ENCODE measurements at regions not wholly inside any gene's neighbourhood (a gene's known extent, or its start where the extent isn't known, plus 50 kb on each side); places are given as distances from the start of the nearest gene placed in this dataset.
A peak's percentile ranks its signal among the peaks of the same experiment; 100 is the strongest.

DNA sequence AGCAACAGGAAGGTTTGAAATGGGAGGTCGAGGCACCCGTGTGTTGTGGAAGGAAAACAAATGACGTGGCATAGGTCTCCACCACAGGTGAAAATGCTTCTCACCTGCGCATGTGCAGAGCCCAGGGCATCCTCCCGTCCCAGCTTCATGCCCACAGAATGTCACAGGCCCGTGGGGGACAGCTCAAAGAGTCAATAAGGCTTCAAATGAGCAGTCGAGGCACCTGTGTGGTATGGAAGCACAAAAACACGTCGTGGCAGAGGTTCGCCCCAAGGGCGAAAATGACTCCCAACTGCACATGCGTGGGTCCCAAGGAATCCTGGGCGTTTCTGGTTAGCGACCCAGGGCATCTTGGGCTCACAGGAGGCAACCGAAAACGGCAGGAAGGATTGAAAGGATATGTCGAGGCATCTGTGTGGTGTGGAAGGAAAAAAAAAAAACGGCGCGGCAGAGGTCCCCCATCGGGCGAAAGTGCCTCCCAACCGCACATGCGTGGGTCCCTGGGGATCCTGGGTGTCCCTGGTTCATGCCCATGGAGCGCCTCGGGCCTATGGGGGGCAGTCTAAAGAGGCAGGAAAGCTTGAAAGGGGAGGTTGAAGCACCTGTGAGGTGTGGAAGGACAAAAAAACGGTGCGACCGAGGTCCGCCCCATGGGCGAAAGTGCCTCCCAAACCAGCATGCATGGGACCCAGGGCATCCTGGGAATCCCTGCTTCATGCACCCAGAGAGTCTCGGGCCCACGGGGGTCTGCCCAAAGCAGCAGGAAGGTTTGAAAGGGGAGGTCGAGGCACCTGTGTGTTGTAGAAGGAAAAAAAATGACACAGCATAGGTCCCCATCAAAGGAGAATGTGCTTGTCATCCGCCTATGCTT, 578.5 kb downstream of the ALG10 start:
- no peak overlapping the region for H3K4me3 ChIP-seq (ENCODE audit: severe bottlenecking)
- H3K27me3 ChIP-seq (ENCODE audit: insufficient read depth, poor library complexity, severe bottlenecking): no peaks in the 10 kb centered on the region
- no peaks in the 10 kb centered on the region for H3K4me1 ChIP-seq (ENCODE audit: insufficient read depth, poor library complexity, severe bottlenecking)
- no peaks in the 10 kb centered on the region for H3K36me3 ChIP-seq (ENCODE audit: low read depth)
- H3K27ac ChIP-seq (ENCODE audit: poor library complexity, severe bottlenecking): no peak overlapping the region
- DNase-seq (ENCODE audit: low spot score) (peak; percentile 23), ATAC-seq (ENCODE audit: low read depth) (no peak)
- peaks cover 2% of the 10 kb centered on the region for H3K9me3 ChIP-seq (ENCODE audit: severe bottlenecking)
- TF ChIP-seq, protein P1, sequence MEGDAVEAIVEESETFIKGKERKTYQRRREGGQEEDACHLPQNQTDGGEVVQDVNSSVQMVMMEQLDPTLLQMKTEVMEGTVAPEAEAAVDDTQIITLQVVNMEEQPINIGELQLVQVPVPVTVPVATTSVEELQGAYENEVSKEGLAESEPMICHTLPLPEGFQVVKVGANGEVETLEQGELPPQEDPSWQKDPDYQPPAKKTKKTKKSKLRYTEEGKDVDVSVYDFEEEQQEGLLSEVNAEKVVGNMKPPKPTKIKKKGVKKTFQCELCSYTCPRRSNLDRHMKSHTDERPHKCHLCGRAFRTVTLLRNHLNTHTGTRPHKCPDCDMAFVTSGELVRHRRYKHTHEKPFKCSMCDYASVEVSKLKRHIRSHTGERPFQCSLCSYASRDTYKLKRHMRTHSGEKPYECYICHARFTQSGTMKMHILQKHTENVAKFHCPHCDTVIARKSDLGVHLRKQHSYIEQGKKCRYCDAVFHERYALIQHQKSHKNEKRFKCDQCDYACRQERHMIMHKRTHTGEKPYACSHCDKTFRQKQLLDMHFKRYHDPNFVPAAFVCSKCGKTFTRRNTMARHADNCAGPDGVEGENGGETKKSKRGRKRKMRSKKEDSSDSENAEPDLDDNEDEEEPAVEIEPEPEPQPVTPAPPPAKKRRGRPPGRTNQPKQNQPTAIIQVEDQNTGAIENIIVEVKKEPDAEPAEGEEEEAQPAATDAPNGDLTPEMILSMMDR (IDR thresholded peaks at IDR 0.05; ENCODE audit: poor library complexity, severe bottlenecking): no peak

GRCh38 chr12:34601689-34602088, 579.4 kb downstream of the ALG10 start:
- TF ChIP-seq, protein P1 (IDR thresholded peaks at IDR 0.05; ENCODE audit: poor library complexity, severe bottlenecking): no peak
- H3K36me3 ChIP-seq (ENCODE audit: low read depth): no peaks in the 10 kb centered on the region
- H3K4me3 ChIP-seq (ENCODE audit: severe bottlenecking): no peak overlapping the region
- no peak for ATAC-seq (ENCODE audit: low read depth)
- H3K27me3 ChIP-seq (ENCODE audit: insufficient read depth, poor library complexity, severe bottlenecking): no peaks in the 10 kb centered on the region
- no peak overlapping the region for H3K27ac ChIP-seq (ENCODE audit: poor library complexity, severe bottlenecking)
- peaks cover 2% of the 10 kb centered on the region for H3K9me3 ChIP-seq (ENCODE audit: severe bottlenecking)
- H3K4me1 ChIP-seq (ENCODE audit: insufficient read depth, poor library complexity, severe bottlenecking): no peaks in the 10 kb centered on the region
- DNase-seq (ENCODE audit: low spot score): peak; percentile 21

DNA sequence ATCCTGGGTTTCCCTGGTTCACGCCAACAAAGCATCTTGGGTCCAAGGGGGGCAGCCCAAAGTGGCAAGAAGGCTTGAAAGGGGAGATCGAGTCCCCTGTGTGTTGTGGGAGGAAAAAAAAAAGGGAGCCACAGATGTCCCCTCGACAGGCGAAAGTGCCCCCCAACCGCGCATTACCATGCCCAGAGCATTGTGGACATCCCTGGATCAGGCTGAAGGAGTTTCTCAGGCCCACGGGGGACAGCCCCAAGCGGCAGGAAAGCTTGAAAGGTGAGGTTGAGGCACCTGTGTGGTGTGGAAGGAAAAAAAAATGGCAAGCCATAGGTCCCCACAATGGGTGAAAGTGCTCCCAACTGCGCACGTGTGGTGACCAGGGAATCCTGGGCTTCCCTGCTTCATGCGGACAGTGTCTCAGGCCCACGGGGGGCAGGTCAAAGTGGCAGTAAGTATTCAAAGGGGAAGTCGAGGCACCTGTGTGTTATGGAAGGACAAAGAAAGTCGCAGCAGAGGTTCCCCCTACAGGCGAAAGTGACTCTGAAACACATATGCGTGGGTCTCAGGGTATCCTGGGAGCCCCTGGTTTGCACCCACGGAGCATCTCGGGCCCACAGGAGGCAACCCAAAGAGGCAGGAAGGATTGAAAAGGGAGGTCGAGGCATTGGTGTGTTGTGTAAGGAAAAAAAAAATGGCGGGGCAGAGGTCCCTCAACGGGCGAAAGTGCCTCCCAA, 580.1 kb downstream of the ALG10 start:
- TF ChIP-seq, protein P1 (IDR thresholded peaks at IDR 0.05; ENCODE audit: poor library complexity, severe bottlenecking): no peak
- DNase-seq (ENCODE audit: low spot score) (no peak), ATAC-seq (ENCODE audit: low read depth) (no peak)
- no peak overlapping the region for H3K4me3 ChIP-seq (ENCODE audit: severe bottlenecking)
- H3K27me3 ChIP-seq (ENCODE audit: insufficient read depth, poor library complexity, severe bottlenecking): no peaks in the 10 kb centered on the region
- H3K27ac ChIP-seq (ENCODE audit: poor library complexity, severe bottlenecking): no peak overlapping the region
- no peaks in the 10 kb centered on the region for H3K4me1 ChIP-seq (ENCODE audit: insufficient read depth, poor library complexity, severe bottlenecking)
- peaks cover 2% of the 10 kb centered on the region for H3K9me3 ChIP-seq (ENCODE audit: severe bottlenecking)
- H3K36me3 ChIP-seq (ENCODE audit: low read depth): no peaks in the 10 kb centered on the region

DNA sequence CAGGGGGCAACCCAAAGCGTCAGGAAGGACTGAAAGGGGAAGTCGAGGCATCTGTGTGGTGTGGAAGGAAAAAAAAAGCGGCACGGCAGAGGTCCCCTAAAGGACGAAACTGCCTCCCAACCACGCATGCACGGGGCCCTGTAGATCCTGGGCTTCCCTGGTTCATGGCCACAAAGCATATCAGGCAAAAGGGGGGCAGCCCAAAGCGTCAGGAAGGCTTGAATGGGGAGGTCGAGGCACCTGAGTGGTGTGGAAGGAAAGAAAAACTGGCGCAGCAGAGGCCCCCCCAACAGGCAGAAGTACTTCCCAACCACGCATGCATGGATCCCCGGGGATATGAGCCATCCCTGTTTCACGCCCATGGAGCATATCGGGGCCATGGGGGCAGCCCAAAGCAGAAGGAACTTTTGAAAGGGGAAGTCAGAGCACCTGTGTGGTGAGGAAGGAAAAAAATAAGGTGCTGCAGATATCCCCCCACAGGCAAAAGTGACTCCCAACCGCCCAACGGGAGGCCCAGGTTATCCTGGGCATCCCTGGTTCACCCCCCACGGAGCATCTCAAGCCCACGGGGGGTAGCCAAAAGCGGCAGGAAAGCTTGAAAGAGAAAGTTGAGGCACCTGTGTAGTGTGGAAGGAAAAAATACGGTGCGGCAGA, 581.2 kb downstream of the ALG10 start:
- no peak for DNase-seq (ENCODE audit: low spot score)
- H3K36me3 ChIP-seq (ENCODE audit: low read depth): no peaks in the 10 kb centered on the region
- H3K27me3 ChIP-seq (ENCODE audit: insufficient read depth, poor library complexity, severe bottlenecking): no peaks in the 10 kb centered on the region
- H3K4me1 ChIP-seq (ENCODE audit: insufficient read depth, poor library complexity, severe bottlenecking): no peaks in the 10 kb centered on the region
- no peak overlapping the region for H3K4me3 ChIP-seq (ENCODE audit: severe bottlenecking)
- TF ChIP-seq, protein P1 (IDR thresholded peaks at IDR 0.05; ENCODE audit: poor library complexity, severe bottlenecking): no peak
- H3K9me3 ChIP-seq (ENCODE audit: severe bottlenecking): peaks cover 2% of the 10 kb centered on the region
- ATAC-seq (ENCODE audit: low read depth): no peak
- H3K27ac ChIP-seq (ENCODE audit: poor library complexity, severe bottlenecking): no peak overlapping the region

Data from RWPE2 (cell line).